Activated CD4-positive, alpha-beta T cell treated with anti-CD3 and anti-CD28 coated beads, Interleukin-2, Interleukin-6, amounts not matched to agents 100 ng/mL and 50 ng/mL, durations not matched to agents 16 hours and 8 hours (primary cell): ENCODE measurements at regions not wholly inside any gene's neighbourhood (a gene's known extent, or its start where the extent isn't known, plus 50 kb on each side); places are given as distances from the start of the nearest gene placed in this dataset.
A peak's percentile ranks its signal among the peaks of the same experiment; 100 is the strongest.
"Not testable (repeated sequence)": the region's sequence is repeated elsewhere in the genome, so short reads cannot be mapped to it uniquely, and the experiment has no call there.

ENCODE experiments used
- DNase-seq: peaks from one replicate; pipeline ENCODE4 v3.0.0-alpha.2; 2020

DNA sequence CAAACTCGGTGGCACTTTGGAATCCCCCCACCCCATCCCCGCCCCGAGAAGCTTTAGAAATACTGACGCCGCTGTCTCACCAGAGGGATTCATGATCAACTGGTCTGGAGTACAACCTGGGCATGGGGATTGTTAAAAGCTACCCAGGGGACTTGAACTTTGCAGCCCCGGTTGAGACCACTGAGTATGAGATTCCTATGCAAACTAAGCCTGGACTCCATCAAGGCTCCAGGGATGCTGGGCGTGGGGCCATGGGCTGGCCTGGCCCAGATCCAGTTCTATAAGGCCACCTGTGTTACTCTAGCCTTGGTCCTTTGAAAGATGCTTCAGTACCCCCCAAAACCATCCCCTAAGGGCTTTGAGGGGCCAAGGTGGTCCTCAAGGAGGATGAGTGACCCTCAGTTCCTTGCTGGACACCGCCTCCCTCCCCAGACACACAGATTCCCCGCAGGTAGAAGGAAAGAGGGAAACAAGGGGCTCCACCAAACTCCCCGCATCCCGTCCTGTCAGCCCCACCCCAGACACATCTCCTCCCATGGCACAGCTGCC is 68.5 kb downstream of the MRPL36 start:
- DNase-seq = no peak

GRCh38 chr5:1730487-1730847 is 69.2 kb downstream of the MRPL36 start:
- DNase-seq = no peak

DNA sequence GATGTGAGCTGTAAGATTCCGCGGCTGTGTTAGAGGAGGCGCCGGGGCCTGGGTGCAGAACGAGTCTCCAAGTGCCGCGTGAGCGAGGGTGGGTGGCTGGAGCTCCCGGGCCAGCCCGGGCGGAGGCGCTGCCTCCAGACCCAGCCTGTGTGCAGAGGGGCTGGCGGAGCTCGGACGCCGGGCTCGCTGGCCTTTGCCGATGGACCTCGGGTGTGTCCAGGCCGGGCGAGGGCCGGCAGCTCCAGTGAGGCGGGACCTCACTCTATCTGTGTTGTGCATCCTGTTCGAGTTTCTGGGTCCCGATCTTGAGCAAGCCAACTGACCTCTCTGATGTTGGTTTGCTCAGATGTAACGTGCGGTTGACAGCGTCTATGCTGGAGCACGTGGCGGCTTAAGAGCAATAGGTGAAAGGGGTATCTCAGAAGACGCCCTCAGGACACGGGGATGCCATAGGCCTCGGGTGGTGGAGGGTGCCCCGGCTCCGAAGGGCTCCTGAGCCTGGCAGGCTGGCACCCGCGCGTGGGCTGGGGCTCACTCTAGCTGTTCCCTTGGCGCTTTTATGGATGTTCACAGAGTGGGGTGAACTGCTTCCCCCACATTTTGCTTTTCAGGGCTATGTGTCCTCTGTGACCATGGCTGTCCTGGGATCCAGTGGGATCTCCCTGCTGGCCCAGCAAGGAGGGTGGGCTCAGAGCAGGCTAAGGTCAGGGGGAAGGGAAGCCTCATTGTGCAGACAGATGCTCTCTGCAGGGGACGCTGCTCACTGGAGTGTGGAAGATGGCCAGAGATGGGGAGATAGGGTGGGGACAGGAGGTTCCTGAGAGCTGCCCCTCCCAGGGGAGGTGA is 69.8 kb downstream of the MRPL36 start:
- DNase-seq = no peak

GRCh38 chr5:1728846-1729245 is 70.8 kb downstream of the MRPL36 start:
- no peak for DNase-seq

- DNase-seq = no peak
Measured at GRCh38 chr5:1727571-1727970, 72.1 kb downstream of the MRPL36 start.

GRCh38 chr5:1726956-1727355 is 72.7 kb downstream of the MRPL36 start:
- no peak for DNase-seq

DNA sequence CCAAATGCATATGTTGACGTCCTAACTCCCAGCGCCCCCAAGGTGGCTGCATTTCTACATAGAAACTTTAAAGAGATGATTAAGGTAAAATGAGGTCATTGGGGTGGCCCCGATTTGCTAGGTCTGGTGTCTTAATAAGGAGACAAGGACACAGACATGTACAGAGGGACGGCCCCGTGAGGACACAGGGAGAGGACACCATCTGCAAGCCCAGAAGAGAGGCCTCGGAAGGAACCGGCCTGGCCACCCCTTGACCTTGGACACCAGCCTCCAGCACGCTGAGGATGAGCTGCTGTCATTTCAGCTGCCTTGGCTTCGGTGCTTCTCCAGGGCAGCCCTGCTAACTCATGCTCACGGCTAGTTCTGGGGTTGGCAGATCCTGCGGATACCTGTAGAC is 73.2 kb downstream of the MRPL36 start:
- DNase-seq = no peak

DNA sequence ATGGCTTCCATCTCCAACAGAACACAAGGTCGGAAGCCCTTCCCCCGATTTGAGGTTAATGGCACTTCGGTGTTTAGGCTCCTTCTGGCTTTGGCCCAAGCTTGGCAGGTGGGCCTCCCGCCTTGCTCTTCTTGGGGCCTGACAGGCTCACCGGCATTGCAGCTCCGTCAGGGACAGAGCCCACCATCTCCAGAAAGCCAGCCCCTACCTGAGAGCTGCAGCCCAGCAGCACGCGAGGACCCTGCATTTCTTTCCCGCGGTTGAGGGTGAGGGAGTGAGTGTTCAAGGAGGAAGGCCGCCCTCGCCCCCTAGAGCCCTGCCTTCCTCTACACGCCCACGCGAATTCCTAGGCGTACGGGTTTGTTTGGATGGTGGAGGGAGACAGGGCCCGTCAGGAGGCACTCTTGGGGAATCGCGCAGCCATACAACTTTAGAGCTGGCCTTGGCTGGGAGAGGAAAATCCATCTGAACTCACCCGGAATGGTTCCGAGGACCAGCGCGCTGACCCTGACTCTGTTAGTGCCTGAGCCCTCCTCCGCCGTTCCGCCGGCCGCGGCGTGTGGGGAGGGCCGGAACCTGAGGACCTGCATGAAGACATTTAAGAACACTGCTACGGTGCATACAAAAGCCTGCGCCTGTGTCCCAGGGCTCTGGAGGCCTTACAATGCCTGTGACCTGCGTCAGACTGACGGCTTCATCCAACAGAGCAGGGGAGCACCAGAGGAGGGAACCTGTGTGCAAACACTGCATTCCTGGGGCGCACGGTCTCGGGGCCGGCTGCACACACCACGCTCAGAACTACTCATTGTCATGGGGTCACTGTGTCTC is 73.8 kb downstream of the MRPL36 start:
- DNase-seq = no peak

DNA sequence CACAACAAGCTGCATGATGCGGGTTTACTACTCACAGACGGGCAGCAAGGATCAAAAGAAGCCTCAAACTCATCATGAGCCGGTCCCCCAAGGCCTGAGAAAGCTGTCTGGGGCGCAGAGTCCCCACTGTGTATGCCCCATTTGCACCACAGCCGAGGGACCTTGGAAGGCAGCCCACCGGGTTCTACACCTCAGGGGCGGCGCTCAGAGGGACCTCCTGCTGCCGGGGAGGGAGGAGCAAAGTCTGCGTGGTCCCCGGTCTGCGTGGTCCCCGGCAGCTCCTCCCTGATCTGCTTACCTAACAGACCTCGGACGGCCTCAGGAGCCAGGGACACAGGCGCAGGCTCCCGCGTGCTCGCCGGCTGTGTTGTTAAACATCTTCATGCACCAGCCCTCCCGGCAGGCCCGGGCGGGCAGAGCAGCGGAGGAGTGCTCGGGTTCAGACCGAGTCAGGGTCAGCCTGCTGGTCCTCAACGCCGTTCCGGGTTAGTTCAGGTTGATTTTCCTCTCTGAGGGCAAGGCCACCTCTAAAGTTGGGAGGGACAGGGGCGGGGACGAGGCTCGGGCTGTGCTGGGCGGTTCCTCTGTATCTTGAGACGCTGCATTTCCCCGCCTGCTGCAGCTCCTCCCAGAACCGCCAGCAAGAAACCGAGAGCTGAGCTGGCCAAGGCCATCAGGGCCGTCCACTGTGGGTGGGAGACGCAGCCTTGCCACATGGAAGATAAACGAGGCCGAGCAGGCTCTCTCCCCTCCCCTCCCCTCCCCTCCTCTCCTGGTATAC is 74.6 kb downstream of the MRPL36 start:
- peak; percentile 16 for DNase-seq

GRCh38 chr5:1723957-1724821 is 75.4 kb downstream of the MRPL36 start:
- DNase-seq = no peak

DNA sequence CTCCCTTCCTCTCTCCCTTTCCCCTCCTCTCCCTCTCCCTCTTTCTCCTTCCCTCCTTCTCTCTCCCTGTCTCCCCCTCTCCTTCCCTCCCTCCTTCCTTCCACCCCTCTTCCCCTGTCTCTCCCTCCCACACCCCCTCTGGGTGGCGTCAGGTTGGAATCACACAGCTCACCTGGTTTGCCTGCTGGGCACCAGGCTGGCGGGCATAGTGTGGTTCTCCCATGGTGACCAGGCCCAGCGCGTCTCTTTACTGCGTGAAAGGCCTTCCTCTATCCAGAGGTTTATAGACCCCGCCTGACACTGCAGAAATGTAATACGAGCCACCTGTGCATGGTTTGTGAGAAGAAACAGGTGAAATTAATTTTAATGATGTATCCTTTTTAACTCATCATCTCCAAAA is 76.2 kb downstream of the MRPL36 start:
- no peak for DNase-seq

- no peak for DNase-seq
Measured at GRCh38 chr5:1722877-1723276, 76.8 kb downstream of the MRPL36 start.

DNA sequence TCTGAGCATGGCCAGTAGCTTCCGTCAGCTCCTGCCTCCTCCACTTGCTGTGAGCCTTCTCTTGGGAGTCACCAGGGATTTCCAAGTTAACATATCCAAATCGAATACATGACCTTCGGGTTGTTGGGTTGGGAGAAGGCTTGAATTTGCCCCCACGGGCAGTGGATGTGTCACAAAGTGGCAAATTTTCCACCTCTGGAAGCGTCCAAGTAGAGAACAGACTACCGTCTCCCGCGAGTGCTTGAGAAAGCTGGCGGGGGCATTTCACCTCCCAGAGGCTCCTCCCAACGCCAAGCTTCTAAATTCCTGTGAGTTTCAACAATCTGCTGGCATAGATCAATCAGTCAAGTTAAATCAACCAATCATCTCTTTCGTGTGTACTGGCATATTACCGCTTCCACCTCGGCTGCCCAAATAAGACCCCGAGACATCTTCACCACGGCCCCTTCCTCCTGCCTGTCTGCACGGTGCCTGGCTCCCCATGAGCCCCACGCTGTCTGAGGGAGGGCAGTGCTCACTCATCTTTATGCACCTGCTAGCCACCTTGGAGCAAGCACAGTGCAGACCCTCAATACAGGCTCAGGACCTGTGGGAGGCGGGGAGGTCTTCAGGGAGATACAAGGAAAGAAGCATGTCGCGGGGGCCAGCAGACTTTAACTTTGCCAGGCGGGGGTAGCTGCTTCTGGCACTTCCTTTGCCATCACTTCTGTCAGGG is 79.1 kb downstream of the MRPL36 start:
- no peak for DNase-seq

- DNase-seq = no peak
Measured at GRCh38 chr5:1719860-1720259, 79.8 kb downstream of the MRPL36 start.

GRCh38 chr5:1718669-1719068 is 81.0 kb downstream of the MRPL36 start:
- no peak for DNase-seq

- not testable (repeated sequence) for DNase-seq
Measured at GRCh38 chr5:1710091-1710490, 89.5 kb downstream of the MRPL36 start.

DNA sequence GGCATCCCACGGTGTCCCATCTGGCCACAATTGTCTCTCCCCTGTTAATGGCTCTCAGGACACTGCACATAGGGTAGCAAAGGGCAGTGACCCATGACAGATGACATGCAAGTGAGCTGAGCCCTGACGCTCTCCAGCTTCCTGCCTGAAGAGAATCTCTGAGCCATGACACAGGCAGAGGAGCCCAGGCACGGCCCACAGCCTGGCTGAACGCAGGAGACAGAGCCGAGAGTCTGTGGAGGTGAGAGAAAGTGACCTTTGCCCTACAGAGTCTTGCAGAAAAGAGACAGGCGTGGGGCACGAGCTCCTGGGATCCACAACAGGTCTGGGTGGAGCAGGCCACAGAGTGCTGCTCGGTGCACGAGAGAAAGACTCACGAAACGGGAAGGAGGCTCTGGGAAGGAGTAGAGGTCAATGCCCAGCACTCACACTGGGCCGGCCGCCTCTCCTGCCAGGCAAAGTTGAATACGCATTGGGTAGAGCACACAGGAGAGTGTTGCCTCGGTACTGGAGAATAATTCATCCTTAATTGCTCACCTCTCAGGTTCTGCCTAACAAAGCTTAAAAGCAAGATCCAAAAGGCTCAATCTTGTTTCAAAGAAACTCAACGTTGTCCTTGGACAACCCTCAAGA is 90.3 kb downstream of the MRPL36 start:
- no peak for DNase-seq

GRCh38 chr5:1708592-1709141 is 91.0 kb downstream of the MRPL36 start:
- no peak for DNase-seq

GRCh38 chr5:1707467-1707866 is 92.2 kb downstream of the MRPL36 start:
- DNase-seq = no peak

DNA sequence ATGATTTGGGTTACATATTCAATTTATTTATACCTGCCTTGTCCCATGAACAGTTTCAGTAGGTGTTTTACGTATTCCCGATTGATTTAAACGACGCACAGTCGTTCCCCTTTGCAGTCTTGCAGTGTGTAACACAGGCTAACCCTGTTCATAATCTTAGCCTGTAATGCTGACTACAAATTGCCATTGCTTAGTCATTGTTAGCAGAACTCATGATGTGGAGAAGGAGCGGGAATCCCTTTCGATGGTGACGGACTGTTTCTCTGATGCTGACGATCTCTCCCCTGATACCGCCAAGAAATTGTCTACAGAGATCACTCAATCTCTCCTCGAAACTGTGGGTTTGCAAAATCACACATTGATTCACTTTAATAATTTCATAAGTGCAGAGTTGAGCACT is 93.2 kb downstream of the MRPL36 start:
- peak; percentile 19 for DNase-seq

- DNase-seq = no peak
Measured at GRCh38 chr5:1706021-1706420, 93.6 kb downstream of the MRPL36 start.
